ENCODE measurements at regions not wholly inside any gene's neighbourhood (a gene's known extent, or its start where the extent isn't known, plus 50 kb on each side); places are given as distances from the start of the nearest gene placed in this dataset.

DNA sequence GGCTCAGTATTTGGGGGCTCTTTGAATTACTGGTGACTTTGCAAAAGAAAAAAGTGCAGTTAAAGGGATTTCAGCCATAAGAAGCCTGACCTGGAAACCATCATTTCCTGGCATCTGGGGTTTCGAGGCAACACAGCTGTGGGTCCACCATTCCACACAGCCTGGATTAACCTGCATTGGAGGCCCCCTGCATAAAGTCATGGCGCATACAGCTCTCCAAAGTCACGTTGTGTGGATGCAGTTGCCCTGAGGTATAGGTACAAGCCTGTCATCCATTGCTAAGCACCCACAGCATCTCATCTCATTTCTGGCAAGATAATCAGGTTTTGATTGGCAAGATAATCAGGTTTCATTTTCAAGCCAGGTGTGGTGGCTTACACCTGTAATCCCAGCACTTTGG, 54.5 kb upstream of the TAGAP start:
- peak overlapping the region; percentile 49 for H3K9ac ChIP-seq (ENCODE audit: low read length)
- H3K4me1 ChIP-seq (ENCODE audit: insufficient read depth, low read length, severe bottlenecking), result peaks cover 100% of the 10 kb centered on the region
- no peak overlapping the region for H2AFZ ChIP-seq (ENCODE audit: low read length)
- H3F3A ChIP-seq (ENCODE audit: insufficient read depth, low read length), result 0 out of 2 replicates have a peak, but pooled peaks cover 3% of the 10 kb centered on the region
- no peaks in the 10 kb centered on the region for H3K9me3 ChIP-seq (ENCODE audit: low read length)
- H4K20me1 ChIP-seq (ENCODE audit: insufficient read depth, low read length), result no peaks in the 10 kb centered on the region
- H3K4me3 ChIP-seq (ENCODE audit: low read depth, low read length, poor library complexity, severe bottlenecking), result no peak overlapping the region
- no peaks in the 10 kb centered on the region for H3K79me2 ChIP-seq (ENCODE audit: insufficient read depth, low read length)
- no peaks in the 10 kb centered on the region for H3K36me3 ChIP-seq (ENCODE audit: insufficient read depth, low read length)
- H3K27me3 ChIP-seq (ENCODE audit: insufficient read depth, low read length), result no peaks in the 10 kb centered on the region
- TF ChIP-seq EZH2 (IDR thresholded peaks at IDR 0.05; ENCODE audit: borderline replicate concordance, low read length), result no peak
- TF ChIP-seq, protein P1, sequence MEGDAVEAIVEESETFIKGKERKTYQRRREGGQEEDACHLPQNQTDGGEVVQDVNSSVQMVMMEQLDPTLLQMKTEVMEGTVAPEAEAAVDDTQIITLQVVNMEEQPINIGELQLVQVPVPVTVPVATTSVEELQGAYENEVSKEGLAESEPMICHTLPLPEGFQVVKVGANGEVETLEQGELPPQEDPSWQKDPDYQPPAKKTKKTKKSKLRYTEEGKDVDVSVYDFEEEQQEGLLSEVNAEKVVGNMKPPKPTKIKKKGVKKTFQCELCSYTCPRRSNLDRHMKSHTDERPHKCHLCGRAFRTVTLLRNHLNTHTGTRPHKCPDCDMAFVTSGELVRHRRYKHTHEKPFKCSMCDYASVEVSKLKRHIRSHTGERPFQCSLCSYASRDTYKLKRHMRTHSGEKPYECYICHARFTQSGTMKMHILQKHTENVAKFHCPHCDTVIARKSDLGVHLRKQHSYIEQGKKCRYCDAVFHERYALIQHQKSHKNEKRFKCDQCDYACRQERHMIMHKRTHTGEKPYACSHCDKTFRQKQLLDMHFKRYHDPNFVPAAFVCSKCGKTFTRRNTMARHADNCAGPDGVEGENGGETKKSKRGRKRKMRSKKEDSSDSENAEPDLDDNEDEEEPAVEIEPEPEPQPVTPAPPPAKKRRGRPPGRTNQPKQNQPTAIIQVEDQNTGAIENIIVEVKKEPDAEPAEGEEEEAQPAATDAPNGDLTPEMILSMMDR (IDR thresholded peaks at IDR 0.05; ENCODE audit: low read length), result no peak
- no peaks in the 10 kb centered on the region for H3K9me2 ChIP-seq (ENCODE audit: low read depth, low read length)
- peak overlapping the region; percentile 42 for H3K4me2 ChIP-seq (ENCODE audit: low read length)
- H3K27ac ChIP-seq (ENCODE audit: low read depth, low read length, poor library complexity, severe bottlenecking), result peak overlapping the region; percentile 99

GRCh38 chr6:159098636-159099106, 53.9 kb upstream of the TAGAP start:
- Histone ChIP-seq H3K4me1 (ENCODE audit: insufficient read depth, low read length, severe bottlenecking) (peaks cover 100% of the 10 kb centered on the region), H4K20me1 (ENCODE audit: insufficient read depth, low read length) (no peaks in the 10 kb centered on the region), H3K4me2 (ENCODE audit: low read length) (peak overlapping the region; percentile 42), H3K9me2 (ENCODE audit: low read depth, low read length) (no peaks in the 10 kb centered on the region), H3F3A (ENCODE audit: insufficient read depth, low read length) (0 out of 2 replicates have a peak, but pooled peaks cover 3% of the 10 kb centered on the region), H3K4me3 (ENCODE audit: low read depth, low read length, poor library complexity, severe bottlenecking) (no peak overlapping the region), H2AFZ (ENCODE audit: low read length) (no peak overlapping the region), H3K27me3 (ENCODE audit: insufficient read depth, low read length) (no peaks in the 10 kb centered on the region), H3K27ac (ENCODE audit: low read depth, low read length, poor library complexity, severe bottlenecking) (peak overlapping the region; percentile 99), H3K9ac (ENCODE audit: low read length) (peak overlapping the region; percentile 49), H3K79me2 (ENCODE audit: insufficient read depth, low read length) (no peaks in the 10 kb centered on the region), H3K36me3 (ENCODE audit: insufficient read depth, low read length) (no peaks in the 10 kb centered on the region), H3K9me3 (ENCODE audit: low read length) (no peaks in the 10 kb centered on the region)
- TF ChIP-seq, protein P1 (IDR thresholded peaks at IDR 0.05; ENCODE audit: low read length), result no peak
- TF ChIP-seq EZH2 (IDR thresholded peaks at IDR 0.05; ENCODE audit: borderline replicate concordance, low read length), result no peak

DNA sequence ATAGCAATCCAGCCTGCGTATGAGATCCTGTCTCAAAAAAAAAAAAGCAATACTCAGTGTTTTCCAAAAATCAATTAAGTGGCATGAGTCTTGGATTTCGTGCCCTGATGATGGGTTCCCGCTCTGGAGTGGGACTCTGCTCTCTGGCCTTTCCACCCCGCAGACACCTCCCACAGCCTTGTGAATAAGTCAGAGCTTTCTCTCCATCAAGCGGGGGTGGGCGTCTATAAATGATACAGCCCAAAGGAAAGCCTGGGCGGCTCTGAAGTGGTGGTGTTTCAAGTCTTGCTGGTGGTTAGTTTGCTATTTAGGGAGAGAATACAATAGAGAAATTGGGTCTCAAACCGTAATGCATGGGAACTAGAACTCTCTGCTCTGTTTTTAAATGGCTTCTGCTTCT, 52.5 kb upstream of the TAGAP start:
- H3K4me3 ChIP-seq (ENCODE audit: low read depth, low read length, poor library complexity, severe bottlenecking), result no peak overlapping the region
- peak overlapping the region; percentile 99 for H3K27ac ChIP-seq (ENCODE audit: low read depth, low read length, poor library complexity, severe bottlenecking)
- peaks cover 91% of the 10 kb centered on the region for H3K4me1 ChIP-seq (ENCODE audit: insufficient read depth, low read length, severe bottlenecking)
- H3K36me3 ChIP-seq (ENCODE audit: insufficient read depth, low read length), result no peaks in the 10 kb centered on the region
- no peak overlapping the region for H2AFZ ChIP-seq (ENCODE audit: low read length)
- H3F3A ChIP-seq (ENCODE audit: insufficient read depth, low read length), result 0 out of 2 replicates have a peak, but pooled peaks cover 3% of the 10 kb centered on the region
- H3K4me2 ChIP-seq (ENCODE audit: low read length), result no peak overlapping the region; the same call in 1 of the 2 replicates
- H4K20me1 ChIP-seq (ENCODE audit: insufficient read depth, low read length), result no peaks in the 10 kb centered on the region
- H3K9me2 ChIP-seq (ENCODE audit: low read depth, low read length), result no peaks in the 10 kb centered on the region
- no peak overlapping the region; the same call in 1 of the 2 replicates for H3K9ac ChIP-seq (ENCODE audit: low read length)
- H3K27me3 ChIP-seq (ENCODE audit: insufficient read depth, low read length), result no peaks in the 10 kb centered on the region
- no peaks in the 10 kb centered on the region for H3K9me3 ChIP-seq (ENCODE audit: low read length)
- no peaks in the 10 kb centered on the region for H3K79me2 ChIP-seq (ENCODE audit: insufficient read depth, low read length)
- TF ChIP-seq, protein P1 (IDR thresholded peaks at IDR 0.05; ENCODE audit: low read length), result no peak
- TF ChIP-seq EZH2 (IDR thresholded peaks at IDR 0.05; ENCODE audit: borderline replicate concordance, low read length), result no peak
